Stimulated activated CD4-positive, alpha-beta T cell treated with anti-CD3 and anti-CD28 coated beads, Interleukin-2, amount 100 ng/mL, for 48 hours (primary cell): ENCODE measurements at regions not wholly inside any gene's neighbourhood (a gene's known extent, or its start where the extent isn't known, plus 50 kb on each side); places are given as distances from the start of the nearest gene placed in this dataset.

Experiments
- DNase-seq, 2 donors: peaks; one replicate each; pipeline ENCODE4 v3.0.0-alpha.2; 2020

GRCh38 chr3:30170681-30171438 lies 435.5 kb upstream of the TGFBR2 start:
- no peak for DNase-seq

DNA sequence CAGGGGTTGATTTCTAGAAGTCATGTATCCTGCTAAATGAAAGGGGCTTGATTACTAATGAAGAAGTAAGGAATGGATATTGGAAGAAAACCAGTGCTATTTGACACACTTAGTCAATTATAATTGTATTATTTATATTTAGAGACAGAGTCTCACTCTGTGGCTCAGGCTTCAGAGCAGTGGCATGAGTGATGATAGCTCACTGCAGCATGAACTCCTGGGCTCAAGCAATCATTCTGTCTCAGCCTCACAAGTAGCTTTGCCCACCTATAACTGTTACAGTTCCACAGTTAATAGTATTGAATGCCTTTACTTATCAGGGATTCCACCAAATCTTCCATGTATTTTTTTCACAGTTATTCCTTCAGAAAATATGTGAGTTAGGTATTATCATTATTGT lies 432.0 kb upstream of the TGFBR2 start:
- no peak for DNase-seq

DNA sequence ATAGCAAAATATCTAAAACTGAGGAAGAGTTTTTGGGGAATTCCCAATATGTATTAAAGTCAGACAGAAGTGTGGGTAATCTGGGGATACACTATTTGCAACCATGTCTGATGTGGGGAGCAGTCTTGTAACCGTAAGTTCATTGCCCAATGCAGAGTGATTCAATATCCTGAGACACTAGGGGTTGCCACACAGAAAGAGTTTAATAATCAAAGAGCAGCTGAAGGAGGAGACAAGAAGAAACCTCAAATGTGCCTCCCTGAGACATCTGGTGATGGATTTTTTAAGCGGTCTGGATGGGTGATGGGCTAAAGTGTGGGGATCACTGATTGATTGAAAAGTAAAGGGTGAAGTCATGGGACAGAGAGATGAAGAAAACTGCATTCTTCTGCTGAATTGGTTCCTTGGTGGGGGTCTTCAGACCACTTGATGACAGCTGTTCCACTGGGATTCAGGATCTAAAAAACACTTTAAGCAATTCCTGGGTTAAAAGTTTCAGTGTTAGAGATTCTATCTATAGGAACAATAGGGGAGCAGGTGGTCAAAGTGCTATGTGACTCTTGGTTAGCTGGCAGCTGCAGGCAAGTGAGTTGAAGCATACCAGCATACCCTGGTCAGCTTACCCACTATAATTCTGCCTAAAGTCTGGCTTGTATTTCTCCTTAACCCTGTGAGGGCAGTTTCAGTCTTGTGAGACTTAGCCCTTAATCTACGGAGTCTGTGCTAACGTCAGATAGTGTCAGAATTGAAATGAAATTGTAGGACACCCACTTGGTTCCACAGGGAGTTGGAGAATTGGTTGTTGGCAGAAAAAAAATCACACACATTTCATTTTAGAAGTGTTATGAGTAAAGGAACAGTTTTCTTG lies 425.9 kb upstream of the TGFBR2 start:
- no peak for DNase-seq

DNA sequence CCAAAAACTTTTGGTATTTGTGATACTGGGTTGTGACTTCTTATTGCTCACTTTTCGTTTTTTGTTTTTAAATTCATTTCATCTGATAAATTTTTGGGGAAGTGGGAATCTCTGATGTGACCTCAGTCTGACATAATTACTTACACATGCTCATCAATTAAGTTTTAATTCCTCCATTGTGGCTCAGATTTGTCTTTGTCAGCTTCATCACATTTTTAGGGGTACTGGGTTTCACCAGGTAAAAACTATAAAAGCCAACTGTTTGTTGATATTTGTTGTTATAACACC lies 425.3 kb upstream of the TGFBR2 start:
- DNase-seq: no peak

DNA sequence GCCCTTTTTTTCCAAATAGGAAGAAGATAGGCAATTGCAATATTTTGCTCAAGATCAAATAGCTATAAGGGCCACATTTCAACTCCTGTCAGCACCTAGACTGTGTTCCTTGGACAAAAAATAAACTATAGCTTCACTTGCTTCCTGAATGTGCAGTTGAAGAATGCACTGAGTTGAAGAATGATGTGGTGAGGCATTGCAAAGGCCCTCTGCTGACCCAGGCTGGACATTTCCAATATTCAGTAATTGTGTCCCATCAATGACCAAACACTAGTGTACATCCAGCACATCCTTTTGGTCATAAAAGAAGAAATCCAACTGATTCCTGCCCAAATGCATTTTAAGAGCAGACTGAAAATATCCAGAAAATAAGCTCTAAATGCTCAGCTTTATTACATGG lies 424.8 kb upstream of the TGFBR2 start:
- DNase-seq: no peak

DNA sequence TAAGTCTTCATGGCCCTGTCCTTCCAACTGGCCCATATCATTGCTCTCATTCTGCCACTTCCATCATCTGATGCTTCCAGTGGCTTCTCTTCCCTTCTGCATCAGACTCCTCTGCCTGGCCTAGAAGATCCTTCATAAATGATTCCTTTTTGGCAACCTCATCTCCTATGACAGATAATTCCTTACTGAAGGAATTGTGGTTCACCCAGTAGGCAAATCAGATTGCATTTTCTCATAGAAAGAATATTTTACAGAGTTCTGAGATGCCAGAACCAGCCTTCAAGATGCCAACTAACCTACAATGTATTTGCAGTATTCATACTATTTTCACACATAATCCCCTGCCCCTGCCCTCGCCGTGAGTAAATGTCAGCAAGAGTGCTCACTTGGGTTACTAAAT lies 423.0 kb upstream of the TGFBR2 start:
- no peak for DNase-seq

GRCh38 chr3:30184091-30184810 lies 422.1 kb upstream of the TGFBR2 start:
- DNase-seq: no peak

GRCh38 chr3:30185872-30186271 lies 420.5 kb upstream of the TGFBR2 start:
- no peak for DNase-seq

- DNase-seq: no peak
These were observed 419.6 kb upstream of the TGFBR2 start for GRCh38 chr3:30186741-30187219.

DNA sequence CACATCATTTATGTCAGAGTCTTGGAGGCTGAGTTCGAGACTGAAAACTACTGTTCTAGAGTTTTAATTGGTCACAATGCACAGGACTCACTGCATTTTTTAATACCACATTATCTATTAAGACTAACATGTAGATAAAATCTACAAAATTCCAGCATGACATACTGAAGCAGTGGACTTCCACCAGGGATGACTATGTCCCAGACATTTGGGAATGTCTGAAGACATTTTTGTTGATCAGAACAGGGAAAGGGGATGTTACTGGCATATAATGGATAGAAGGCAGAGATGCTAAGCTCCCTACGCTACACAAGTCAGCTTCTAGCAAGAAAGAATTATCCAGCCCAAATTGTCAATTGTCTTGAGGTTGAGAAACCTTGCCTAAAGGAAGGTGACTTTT lies 419.0 kb upstream of the TGFBR2 start:
- DNase-seq: no peak

DNA sequence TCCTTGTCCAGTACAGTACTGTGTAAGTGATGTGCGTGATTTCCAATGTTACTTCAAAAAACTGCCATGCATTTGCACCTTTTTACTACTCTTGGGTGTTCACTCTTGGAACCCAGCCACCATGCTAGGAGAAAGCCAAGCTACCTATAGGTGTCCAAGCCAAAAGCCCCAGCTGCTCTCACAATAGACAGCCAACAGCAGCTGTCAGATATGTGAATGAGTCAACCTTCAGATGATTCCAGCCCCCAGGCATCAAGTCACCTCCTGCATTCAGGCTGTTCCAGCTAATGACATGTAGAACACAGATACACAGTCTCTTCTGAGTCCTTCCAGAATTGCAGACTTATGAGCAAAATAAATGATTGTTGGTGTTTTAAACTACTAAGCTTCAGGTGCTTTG lies 417.7 kb upstream of the TGFBR2 start:
- DNase-seq: no peak

DNA sequence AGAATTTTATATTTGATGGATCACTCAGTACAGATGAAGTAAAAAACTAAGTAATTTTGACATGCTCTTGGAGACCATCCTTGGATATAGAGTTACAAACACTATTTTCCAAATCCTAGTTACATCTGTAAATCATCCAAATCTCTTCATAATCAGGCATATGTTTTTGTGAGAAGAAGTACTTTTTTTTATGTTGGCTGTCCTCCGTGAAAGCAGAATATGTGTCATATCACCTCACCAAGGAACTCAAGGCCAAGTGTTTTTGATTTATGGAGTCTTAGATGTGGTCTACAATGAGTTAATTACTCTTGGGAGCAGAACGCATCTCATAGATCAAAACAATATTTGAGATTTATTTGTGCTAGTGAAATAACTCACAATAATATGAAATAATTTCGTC lies 416.5 kb upstream of the TGFBR2 start:
- DNase-seq: no peak

DNA sequence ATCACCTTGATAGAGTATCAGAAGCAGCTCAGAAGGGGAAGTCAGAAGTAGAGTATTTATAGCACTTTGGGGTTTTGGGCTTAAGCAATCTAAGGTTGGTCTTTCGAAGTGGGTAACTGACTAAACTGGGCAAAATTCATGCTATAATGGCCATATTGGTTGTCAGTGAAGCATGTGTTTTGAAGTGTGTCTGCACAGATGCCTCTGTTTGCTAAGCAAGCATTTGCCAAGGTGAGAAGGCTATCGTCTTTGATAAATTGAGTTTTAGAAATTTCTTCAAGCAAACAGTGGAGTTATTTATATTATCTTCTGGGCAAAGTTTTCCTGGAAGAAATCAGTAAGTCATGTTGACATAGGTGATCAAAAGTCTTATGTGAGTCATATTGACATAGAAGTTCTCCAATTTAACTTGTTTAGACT lies 412.8 kb upstream of the TGFBR2 start:
- DNase-seq: no peak

GRCh38 chr3:30195352-30195751 lies 411.0 kb upstream of the TGFBR2 start:
- no peak for DNase-seq

GRCh38 chr3:30198162-30198561 lies 408.2 kb upstream of the TGFBR2 start:
- DNase-seq: no peak

GRCh38 chr3:30199096-30199759 lies 407.2 kb upstream of the TGFBR2 start:
- peak; percentile 70 to 74 for DNase-seq

- DNase-seq: no peak
These were observed 406.5 kb upstream of the TGFBR2 start for GRCh38 chr3:30199855-30200254.

- no peak for DNase-seq
These were observed 404.7 kb upstream of the TGFBR2 start for GRCh38 chr3:30201715-30202114.

DNA sequence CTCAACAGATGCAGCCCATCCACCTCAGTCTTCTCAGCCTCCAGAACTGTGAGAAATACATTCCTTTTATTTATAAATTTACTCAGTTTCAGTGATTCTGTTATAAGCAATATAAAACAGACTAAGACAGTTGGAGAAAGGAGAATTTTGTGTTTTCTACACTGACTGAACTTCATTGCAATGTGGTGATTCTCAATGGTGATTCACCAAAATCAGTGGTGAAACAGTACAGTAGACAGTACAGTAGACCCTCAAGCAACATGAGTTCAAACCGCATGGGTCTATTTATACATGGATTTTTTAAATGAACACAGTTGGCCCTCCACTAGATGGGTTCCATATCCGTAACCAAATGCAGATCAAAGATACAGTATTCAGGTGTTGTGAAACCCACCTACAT lies 403.1 kb upstream of the TGFBR2 start:
- no peak for DNase-seq

DNA sequence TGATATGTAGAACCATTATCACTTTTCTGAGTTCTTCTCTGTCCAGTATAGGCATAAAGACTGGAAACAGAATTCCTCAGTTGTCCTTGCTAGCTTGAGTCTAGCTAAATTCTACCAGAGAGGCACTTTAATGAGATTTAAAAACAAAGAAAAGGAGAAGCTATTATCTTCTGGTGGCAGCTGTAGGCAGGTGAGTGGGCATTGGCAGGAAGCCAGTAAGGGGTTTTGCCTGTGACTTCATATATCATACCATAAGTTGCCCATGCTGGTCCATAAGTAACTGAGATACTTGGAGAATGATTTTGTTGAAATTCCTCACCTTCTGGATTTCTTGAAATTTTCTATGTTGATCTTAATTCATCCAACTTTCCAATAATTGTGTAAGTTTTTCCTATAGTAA lies 402.3 kb upstream of the TGFBR2 start:
- DNase-seq: no peak

- DNase-seq: no peak
These were observed 400.4 kb upstream of the TGFBR2 start for GRCh38 chr3:30206051-30206450.

DNA sequence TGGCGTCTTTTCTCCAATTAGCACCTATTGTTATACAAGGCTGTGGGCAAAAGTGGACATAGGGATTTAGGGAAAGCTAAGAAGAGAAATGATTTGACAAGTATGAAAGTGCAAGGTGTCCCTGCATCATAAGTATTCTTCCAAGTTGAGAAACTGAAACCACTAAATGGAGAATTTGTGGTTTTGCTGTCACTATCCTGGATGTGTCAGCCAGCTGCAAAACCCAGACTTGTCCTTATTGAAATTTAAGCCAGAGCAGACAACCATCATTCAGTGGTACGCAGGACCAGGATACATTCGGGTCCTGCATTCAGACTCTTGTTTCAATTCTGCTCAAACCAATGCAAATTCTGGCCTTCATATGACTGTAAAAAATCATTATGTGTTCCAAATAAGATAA lies 384.8 kb upstream of the TGFBR2 start:
- no peak for DNase-seq

DNA sequence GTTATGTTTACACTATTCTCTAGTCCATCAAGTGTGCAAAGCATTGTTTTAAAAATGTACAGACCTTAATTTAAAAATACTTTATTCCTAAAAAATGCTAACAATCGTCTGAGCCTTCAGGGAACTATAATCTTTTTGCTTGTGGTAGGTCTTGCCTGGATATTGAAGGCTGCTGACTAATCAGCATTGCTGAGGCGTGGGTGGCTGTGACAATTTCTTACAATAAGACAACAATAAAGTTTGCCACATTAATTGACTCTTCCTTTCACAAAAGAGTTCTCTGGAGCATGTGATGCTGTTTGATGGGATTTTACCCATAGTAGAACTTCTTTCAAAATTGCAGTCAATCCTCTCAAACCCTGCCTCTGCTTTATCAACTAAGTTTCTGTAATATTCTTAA lies 384.0 kb upstream of the TGFBR2 start:
- no peak for DNase-seq
